ENCODE measurements at regions not wholly inside any gene's neighbourhood (a gene's known extent, or its start where the extent isn't known, plus 50 kb on each side); places are given as distances from the start of the nearest gene placed in this dataset.
A peak's percentile ranks its signal among the peaks of the same experiment; 100 is the strongest.

DNA sequence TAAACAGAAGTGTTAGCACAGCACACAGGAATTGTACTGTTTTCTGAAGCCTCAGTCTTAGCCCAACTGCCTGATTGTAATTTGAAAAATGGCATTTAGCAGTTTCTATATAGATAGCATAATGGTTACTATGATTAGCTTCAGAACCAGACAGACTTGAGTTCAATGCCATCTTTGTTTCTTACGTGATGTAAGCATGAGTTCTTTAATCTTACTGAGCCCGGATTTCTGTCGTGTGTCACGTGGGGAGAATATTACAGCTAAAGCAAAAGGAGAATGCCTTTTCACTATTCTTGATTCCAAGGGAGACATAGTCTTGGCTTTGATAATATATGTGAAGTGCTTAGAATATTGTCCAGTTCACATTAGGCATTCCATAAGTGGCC, 407.3 kb downstream of the STIM2 start:
- DNase-seq (ENCODE audit: low read depth in 2 of 2): no peak

DNA sequence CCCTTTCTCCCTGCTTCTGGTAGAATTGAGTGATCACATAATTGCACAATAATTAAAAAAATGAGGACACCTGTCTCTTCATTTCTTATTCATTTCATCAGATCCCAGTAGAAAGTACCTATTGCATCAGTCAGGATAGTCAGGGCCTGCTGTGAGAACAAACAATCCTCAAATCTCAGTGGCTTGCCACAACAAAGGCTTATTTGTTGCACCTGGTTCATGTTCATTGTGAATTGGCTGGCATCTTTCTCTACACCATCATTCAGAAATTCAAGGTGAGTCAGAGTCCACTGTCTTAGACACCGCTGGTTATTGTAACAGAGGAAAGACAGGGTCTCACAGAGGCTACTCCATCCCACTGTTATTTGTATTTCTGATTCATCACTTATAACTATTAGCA, 409.8 kb downstream of the STIM2 start:
- no peak for DNase-seq (ENCODE audit: low read depth in 2 of 2)

DNA sequence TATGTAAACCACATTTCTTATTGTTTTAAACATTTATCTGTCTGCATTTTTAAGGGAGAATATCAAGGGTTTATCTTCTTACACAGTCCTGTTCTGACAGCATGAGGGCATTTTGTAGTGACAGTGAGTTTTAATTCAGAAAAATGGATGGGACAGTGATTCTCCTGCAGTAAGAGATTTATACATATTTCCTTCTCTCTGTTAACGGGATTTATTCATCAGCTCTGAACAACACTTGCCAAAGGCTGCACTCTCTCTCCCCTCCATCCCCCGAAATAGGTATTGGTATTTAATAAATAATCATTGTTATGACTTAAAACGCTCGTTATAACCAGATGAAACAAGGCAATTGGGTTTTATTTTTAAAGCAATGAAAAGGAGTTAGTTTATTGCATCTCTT, 410.9 kb downstream of the STIM2 start:
- no peak for DNase-seq (ENCODE audit: low read depth in 2 of 2)

DNA sequence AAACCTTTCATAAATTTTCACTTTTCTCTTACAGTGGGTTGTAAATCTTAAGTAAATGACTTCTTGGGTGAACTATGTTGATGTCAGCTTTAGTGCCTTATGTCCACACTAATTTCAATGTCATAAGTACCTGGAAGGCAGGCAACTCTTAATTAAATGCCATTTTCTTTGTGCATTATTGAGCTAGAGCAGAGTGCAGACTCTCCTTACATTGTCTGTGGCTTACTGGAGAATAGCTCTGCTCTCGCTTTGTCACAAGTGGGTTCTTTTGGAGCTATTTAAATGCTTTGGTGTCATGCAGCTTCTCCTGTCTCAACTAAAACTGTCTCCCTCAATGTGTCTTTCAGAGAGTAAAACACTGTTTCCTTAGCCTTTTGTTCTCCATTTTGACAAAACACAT, 411.6 kb downstream of the STIM2 start:
- DNase-seq (ENCODE audit: low read depth in 2 of 2): no peak

DNA sequence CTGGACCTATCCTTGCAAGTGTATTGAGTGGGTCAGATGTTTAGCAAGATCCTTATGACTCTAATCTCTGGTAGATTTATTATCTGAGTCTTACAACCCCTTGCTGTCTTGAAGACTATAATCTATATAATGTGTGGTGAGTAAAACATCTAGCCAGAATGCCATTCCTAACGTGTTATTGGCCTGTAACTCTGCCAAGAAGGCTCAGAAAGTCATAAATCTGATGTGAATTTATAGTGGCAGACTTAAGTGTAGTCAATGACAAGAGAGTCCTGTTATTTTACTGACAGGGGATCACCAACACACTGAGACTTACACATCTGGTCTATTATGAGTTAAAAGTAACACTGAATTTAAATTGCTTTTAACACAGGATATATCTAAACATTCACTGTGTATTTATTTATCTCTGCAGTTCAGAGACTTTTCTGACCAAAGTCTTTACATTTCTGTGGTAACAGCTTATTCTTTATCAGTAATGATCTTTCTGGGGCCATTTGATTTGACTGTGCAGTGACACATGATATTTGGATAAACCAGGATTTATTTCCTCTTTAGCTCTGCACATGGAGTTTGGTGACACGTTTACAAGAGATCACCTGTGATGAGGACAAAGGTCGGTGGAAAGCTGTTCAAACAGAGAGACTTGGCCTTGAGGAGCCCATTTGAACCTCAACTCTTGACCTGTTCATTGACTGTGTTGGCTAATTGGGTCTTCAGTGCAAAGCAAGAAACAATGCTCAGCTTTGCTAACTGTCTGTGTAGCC, 415.8 kb downstream of the STIM2 start:
- no peak for DNase-seq (ENCODE audit: low read depth in 2 of 2)

DNA sequence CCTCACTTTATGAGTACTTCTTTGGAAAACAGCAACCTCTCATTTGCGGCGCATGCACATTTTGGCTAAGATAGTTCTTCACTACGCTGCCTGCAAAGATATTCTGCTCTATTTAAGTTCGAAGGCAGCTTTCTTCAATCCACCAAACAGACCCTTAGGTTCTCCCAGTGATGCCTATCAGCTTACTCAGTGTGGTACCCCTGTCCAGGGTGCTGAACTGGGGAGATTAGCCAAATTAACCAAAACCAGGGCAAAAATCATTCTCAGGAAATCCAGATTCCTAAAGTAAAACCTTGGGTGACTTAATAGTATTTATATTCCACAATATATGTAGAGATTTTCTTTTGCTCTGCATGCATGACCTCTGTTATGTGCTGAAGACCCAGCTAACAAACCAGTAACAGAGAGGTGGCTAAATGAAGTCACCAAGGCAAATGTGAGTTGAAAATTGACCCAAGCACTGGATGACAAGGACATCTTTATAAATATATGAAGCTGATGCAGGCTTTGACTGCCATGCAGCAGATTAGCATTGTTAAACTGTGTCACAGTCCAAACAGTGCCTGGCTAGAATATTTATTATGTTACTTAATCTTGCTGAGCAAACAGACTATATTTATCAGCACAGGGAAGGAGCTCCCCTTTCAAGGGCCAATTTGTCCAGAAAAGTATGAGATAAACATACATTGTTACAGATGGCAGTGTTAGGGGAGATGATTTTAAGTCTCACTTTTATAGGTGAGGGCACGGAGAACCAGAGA, 418.2 kb downstream of the STIM2 start:
- DNase-seq (ENCODE audit: low read depth in 2 of 2): no peak

DNA sequence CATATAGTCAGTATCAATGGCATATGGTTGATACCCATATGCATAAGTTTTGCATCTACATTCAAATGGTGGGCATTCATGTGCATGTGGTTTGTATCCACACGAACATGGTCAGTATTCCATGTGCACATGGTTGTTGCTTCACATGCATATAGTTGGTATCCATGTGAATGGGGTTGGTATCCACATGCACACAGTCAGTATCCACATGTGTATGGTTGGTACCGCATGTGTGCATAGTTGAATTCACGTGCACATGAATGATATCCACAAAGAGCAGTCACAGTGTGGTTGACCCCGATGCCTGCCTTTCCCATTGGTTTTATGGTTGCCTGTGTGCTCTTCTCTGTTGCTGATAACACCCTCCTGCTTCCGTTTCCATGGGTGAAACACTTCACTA, 427.9 kb downstream of the STIM2 start:
- no peak for DNase-seq (ENCODE audit: low read depth in 2 of 2)

DNA sequence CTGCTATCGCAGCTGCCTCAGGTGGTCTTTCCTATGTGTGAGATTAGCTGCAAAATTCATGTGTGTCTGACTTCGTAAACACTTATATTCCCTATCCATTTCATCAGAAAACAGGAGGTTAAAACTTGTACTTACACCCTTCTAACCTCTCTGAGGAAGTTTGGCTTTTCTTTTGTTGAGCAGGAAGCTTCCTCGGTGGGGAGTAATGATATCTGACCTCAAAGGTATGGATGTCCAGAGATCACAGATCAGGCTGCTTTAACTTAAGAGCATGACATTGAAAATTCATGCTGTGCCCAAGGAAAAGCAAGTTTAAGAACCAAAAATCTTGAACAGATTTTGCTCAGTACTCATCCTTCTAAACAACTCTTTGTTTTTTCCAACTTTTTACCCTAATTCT, 429.1 kb downstream of the STIM2 start:
- DNase-seq (ENCODE audit: low read depth in 2 of 2): no peak

DNA sequence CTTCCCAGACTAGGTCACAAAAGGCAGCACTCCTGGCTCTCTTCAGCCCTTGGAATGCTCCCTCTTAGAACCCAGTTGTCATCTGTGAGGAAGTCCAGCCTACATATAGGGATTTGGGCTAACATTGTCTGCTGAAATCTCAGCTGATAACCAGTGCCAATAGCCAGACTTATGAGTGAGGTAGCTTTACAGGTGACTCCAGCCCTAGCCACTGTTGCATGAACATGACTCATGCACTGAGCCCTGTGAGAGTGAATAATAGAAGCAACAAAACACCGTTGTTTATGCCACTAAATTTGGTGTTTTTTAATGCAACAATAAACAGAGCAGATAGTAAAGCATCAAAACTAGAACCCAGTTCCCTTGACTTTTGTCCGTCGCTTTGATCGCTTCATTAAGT, 433.2 kb downstream of the STIM2 start:
- no peak for DNase-seq (ENCODE audit: low read depth in 2 of 2)

DNA sequence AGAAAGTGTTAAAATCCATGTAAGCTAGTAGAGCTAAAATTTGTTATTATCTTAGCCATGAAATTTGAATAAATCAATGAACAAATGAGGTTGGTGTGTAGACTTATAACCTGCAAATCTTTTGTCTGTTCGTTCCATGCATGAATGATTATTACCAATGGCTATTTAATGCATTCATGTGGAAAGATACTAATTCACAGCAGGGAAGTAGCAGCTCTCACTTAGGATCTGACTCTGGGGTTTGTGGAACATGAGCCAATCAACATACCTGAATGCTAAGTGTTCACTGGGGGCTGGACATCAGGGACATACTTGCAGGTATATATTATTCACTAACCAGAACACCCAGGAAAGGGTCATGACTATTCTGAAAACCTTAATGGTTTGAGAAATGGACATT, 444.1 kb downstream of the STIM2 start:
- DNase-seq (ENCODE audit: low read depth in 2 of 2): no peak

DNA sequence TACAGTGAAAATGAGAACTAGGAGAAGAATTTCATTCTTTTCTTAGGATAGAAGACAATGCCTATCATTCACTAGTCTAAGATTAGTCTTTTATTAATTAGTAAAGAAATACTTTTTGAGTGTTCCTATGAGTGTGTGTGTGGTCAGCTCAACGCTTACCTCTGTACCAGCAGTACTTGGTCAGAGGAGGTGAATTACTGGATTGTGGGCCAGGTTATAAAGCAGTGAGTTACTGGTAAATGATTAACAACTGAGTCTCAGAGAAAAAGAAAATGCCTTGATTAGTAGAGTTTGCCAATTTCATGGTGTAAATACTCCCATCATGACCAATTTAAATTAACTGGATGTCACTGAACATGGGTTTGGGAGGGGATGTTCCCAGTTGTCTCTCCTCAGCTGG, 444.6 kb downstream of the STIM2 start:
- no peak for DNase-seq (ENCODE audit: low read depth in 2 of 2)

DNA sequence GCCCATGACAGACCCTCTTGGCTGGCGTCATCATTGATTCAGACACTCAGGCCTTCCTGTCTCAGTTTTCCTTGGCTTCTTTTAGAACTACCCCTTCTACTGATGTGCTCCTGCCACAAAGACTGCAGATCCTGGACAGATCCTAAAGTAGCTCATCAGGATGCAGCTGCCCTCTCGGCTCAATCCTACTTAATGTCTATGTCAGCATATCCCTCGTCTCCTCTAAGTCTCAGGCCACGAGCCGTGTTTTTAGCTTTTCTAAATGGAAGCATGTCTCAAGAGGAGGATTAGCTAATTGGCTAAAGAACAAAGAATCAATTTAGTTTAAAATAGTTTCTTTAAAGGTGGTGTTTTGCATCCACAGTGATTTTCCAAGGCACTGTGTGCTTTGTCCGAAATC, 447.7 kb downstream of the STIM2 start:
- no peak for DNase-seq (ENCODE audit: low read depth in 2 of 2)

DNA sequence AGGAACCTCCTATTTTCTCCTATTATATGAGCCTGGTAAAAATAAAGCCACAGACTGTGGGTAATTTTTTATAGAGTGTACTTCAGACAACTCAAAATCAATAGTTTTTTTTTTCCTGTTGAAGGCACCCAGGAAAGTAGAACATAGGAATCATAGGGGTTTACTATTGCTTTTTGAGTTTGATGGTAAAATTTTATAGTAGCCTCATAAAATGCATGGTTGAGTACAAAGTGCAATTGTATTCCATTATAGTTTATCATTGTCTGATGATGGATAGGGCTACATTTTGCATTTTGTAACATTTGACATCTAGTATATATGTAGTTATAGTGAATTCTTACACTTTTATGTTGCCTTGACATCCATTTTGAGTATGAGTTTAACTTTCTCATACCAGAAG, 455.0 kb downstream of the STIM2 start:
- DNase-seq (ENCODE audit: low read depth in 2 of 2): no peak

DNA sequence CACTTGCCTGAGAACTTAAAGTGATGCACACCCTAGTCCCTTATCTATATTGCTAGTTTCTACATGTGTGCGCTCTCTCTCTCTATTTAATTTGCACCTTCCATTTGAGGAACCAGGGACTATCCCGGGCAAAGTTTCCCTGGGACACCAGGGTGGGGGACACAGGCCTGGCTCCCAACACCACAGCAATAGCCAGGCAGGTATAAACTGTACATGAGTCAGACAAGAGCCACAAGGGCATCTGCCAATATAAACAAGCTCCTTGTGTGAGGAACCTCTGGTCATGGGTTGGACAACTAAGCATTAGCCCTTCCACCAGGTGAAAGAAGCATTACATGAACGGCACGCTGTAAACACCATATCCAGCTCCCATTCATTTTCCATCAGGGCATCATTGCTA, 455.5 kb downstream of the STIM2 start:
- no peak for DNase-seq (ENCODE audit: low read depth in 2 of 2)

DNA sequence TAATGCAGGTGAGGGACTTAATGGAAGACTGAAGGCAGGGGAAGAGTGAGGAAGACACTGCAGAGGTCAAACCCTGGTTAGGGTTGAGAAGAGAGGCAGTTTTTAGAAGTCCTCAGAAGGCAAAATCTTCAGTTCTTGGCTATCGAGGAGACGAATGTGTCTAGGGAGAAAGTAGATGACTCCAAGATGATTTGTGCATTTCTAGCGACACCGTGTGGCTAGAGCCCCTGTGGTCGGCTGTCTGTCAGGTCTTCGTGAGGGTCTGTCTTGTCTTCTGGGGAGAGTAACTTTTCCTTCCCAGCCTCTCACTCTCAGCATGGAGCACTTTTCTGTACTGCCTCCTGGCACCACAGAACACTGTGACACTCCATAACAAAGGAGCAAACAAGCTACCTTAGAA, 458.1 kb downstream of the STIM2 start:
- DNase-seq (ENCODE audit: low read depth in 2 of 2): peak in 1 of 2 donors; percentile 3

DNA sequence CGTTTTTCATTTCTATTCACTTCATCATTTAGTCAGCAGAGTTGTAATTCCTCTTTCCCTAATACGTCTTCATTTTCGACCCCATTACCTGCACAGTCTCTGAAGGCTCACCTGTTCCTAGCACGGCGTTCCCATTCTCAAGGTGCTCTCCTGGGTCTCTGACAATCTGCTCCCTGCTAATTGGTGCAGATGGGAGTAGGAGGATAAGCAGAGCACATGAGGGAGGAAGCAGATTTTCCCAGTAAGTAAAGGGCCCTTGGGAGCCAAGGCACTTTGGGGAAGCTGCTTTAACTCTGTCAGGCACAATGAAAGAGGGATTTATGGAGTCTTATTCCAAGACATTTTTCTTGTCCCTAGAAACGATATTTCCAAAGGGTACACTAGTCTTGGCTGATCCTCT, 466.4 kb downstream of the STIM2 start:
- no peak for DNase-seq (ENCODE audit: low read depth in 2 of 2)

DNA sequence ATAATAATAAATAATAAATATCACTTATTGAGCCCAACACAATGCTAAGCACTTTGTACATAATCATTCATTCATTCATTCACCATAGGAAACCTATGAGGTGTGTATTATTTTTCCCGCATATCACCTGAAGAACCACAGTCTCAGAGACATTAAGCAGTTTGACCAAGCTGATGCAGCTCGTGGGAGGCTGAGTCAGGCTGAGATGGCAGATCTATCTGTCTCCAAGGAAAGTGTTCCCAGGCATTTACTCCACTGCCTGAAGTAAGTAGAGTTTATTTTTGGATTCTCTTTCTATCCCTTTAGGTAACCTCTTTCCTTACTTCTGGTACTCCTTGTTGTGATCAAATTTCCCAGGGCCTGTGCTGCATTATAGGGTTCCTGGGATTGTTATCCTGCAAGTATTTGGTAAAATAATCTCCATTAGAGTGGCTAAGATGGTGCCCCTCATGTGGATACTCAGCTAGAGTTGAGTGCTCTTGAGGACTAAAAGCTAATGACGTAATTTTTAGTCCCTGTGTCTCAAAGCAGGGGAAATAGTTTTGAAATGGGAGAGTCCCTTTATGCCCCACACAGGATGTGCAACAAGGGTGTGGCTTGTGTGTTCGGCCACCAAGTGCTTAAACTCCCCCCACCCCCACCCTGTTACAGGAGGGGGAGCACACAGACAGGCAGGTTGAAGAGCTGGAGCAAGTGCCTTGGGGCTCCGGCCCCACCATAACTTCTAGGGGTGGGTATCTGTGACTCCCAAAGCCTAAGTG, 467.0 kb downstream of the STIM2 start:
- DNase-seq (ENCODE audit: low read depth in 2 of 2): no peak

DNA sequence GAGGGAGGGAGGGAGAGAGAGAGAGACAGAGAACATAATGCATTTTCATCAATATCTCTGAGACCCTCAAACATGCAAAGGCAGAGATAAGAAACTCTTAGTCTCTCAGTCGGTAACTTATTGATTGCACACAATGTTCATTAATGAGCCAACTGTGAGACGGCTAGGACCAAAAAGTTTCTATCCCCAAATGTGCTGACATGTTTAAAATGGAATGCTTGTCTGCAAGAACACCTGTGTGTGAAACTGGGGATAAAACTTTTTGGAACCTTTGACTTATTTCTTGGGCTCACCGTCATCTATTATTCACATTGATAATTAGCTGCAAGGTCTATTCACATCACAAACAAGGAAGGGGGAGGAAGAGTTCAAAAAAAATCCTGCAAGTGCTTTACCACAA, 477.9 kb downstream of the STIM2 start:
- no peak for DNase-seq (ENCODE audit: low read depth in 2 of 2)

DNA sequence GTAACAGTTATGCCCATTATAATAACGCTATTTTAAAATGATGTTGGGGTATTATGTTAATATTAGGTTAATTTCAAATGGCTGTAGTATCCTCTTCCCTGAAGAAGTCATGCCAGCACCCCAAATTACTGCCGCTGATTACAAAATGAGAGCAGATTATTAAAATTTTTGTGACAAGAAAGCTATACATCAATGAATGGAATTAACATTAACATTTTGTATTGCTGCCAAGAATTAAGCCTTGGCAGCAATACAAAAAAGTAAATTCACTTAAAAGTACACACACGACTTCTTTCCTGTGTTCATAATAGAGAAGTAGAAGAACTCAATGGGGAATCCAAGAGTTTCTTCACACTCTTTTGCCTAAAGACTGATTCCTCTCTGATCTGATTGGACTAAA, 482.8 kb downstream of the STIM2 start:
- DNase-seq (ENCODE audit: low read depth in 2 of 2): no peak

DNA sequence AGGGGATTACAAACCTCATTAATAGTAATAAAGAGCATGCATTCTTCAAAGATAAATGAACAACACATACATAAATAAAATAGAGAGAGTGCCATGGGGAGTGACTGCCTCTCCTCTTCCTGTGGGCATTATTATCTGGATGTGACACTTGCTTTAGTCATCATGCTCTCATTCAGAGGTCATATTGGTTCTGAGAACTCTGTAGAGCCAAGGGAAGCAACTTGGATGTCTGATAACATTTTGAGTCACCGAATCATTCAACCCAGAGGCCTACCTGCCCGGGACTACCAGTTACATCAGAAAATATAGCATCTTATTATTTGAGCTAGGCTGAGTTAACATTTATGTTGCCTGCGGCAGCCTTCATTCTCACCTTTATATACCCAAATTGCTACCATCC, 489.5 kb downstream of the STIM2 start:
- no peak for DNase-seq (ENCODE audit: low read depth in 2 of 2)

DNA sequence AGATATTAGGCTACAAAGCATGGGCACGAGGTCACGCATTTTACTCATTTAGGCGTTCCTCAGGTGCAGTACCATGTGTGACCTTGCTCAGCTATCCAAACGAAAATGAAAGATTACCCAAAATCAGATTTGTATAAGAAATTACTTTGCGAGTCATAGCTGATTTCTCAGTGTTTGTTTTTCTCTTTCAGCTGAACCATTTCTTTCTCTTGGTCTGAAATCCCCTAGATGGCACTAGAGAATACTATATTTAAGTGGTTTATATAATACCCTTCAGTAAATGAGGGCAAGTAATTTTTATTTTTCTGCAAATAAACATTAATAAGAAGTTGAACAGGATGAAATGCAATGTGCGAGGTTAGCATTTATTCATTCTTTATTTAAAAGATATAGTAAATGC, 496.6 kb downstream of the STIM2 start:
- DNase-seq (ENCODE audit: low read depth in 2 of 2): no peak

DNA sequence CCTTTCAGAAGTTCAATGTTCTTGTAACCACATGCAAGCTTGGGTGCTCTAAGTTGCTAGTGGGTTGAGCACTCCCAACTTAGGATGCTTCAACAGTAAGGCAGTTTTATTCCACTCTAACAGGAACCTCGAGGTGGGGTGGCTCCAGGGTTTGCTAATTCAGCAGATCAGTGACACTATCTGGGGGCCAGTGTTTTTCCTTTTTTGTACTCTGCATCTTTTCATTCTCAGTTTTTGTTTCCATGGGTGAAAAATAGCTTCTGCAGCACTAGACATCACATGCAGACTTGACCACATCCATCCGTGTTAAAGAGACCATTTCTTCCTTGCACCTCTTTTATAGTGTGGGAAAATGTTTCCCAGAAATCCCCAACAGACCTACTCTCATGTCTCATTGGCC, 497.6 kb downstream of the STIM2 start:
- DNase-seq (ENCODE audit: low read depth in 2 of 2): no peak

DNA sequence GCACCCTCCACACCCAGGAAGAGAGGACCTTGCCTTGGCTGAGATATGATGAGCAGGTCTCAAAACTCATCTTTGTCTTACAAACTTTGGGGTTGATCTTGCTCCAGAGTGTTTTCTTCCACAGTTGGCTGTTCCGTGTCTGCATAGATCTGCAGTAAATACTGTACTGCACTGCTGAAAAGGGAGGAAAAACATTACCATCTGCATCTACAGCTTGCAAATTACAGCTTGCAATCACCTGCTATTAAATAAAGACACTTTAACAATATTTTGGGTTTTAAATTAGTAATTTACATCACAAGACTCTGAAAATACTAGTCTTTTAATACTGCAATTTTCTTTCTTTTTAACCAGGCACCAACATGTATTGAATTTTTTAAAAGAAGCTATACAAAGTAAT, 499.5 kb downstream of the STIM2 start:
- no peak for DNase-seq (ENCODE audit: low read depth in 2 of 2)
